IMR-90 (cell line): ENCODE measurements at regions not wholly inside any gene's neighbourhood (a gene's known extent, or its start where the extent isn't known, plus 50 kb on each side); places are given as distances from the start of the nearest gene placed in this dataset.

Experiments used
- ATAC-seq: fragments of 200-7000 bp; cut with Tn5 transposase; 2 replicates; pipeline ENCODE4 v1.9.1; 2020; ENCODE audit warnings: low read depth, mild to moderate bottlenecking, moderate library complexity
- BruUV-seq: library from RNA; stranded (reverse); fragments of 400-500 nt; replicated peaks from 2 replicates; lab custom pipeline; 2021; lab: Mats Ljungman, UMichigan
- CTCF ChIA-PET: fragments of 300-600 bp; formaldehyde crosslinking; extraction: SDS; loops from one replicate; lab custom pipeline; 2021; ENCODE audit warnings: antibody characterized with exemption; lab: Yijun Ruan, JAX
- POLR2A ChIA-PET: fragments of 300-600 bp; sonication (Branson Sonifier 250); formaldehyde crosslinking; loops from one replicate; lab custom pipeline; 2022; ENCODE audit warnings: antibody characterized with exemption; ENCODE audit not compliant: unreplicated experiment; lab: Charles Lee
- DNase-seq: peaks from one replicate; pipeline ENCODE4 v3.0.0; 2013
- H2AFZ ChIP-seq: replicated peaks from 2 replicates; pipeline ENCODE3; 2013; ENCODE audit warnings: low read length, mild to moderate bottlenecking; ENCODE audit not compliant: poor library complexity
- H2AK5ac ChIP-seq: 2 replicates; pipeline ENCODE4 v1.6.1; 2013; ENCODE audit warnings: low read depth, low read length, inconsistent platforms
- H2AK9ac ChIP-seq: replicated peaks from 2 replicates; pipeline ENCODE3; 2013; ENCODE audit warnings: mild to moderate bottlenecking, low read depth, low read length, moderate library complexity; ENCODE audit not compliant: poor library complexity
- H2BK120ac ChIP-seq: 2 replicates; pipeline ENCODE4 v1.6.1; 2013; ENCODE audit warnings: low read depth, low read length, inconsistent platforms
- H2BK15ac ChIP-seq: 3 replicates; pipeline ENCODE4 v1.6.1; 2013; ENCODE audit warnings: low read depth, low read length, inconsistent platforms
- H2BK20ac ChIP-seq: 2 replicates; pipeline ENCODE4 v1.6.1; 2013; ENCODE audit warnings: low read depth, mild to moderate bottlenecking, inconsistent platforms, low read length, moderate library complexity
- H2BK5ac ChIP-seq: 2 replicates; pipeline ENCODE4 v1.6.1; 2013; ENCODE audit warnings: mild to moderate bottlenecking, low read depth, low read length, inconsistent platforms; ENCODE audit not compliant: poor library complexity, severe bottlenecking
- H3K14ac ChIP-seq: replicated peaks from 2 replicates; pipeline ENCODE4 v1.6.1; 2013; ENCODE audit warnings: low read depth, low read length, inconsistent platforms
- H3K18ac ChIP-seq: 2 replicates; pipeline ENCODE4 v1.6.1; 2013; ENCODE audit warnings: low read depth, low read length, control low read depth
- H3K23ac ChIP-seq: 2 replicates; pipeline ENCODE4 v1.6.1; 2013; ENCODE audit warnings: low read depth, low read length, inconsistent platforms
- H3K27ac ChIP-seq: 2 replicates; pipeline ENCODE4 v1.5.1; 2013; ENCODE audit warnings: mild to moderate bottlenecking, control low read depth, low read length; ENCODE audit not compliant: insufficient read depth
- H3K27me3 ChIP-seq: 2 replicates; pipeline ENCODE4 v1.6.1; 2013; ENCODE audit warnings: low read length; ENCODE audit not compliant: control insufficient read depth, insufficient read depth
- H3K36me3 ChIP-seq: 2 replicates; pipeline ENCODE4 v1.6.1; 2013; ENCODE audit warnings: low read length, mixed read lengths; ENCODE audit not compliant: control insufficient read depth, insufficient read depth
- H3K4ac ChIP-seq: 2 replicates; pipeline ENCODE4 v1.6.1; 2013; ENCODE audit warnings: low read depth, low read length, inconsistent platforms
- H3K4me1 ChIP-seq: 2 replicates; pipeline ENCODE4 v1.6.1; 2013; ENCODE audit warnings: low read length, mixed read lengths; ENCODE audit not compliant: control insufficient read depth, insufficient read depth
- H3K4me2 ChIP-seq: 2 replicates; pipeline ENCODE4 v1.6.1; 2013; ENCODE audit warnings: low read depth, mild to moderate bottlenecking, control low read depth, low read length, moderate library complexity
- H3K4me3 ChIP-seq: 2 replicates; pipeline ENCODE4 v1.5.1; 2013; ENCODE audit warnings: low read depth, mild to moderate bottlenecking, control low read depth, low read length, moderate library complexity; ENCODE audit not compliant: insufficient read depth
- H3K56ac ChIP-seq: 2 replicates; pipeline ENCODE4 v1.6.1; 2013; ENCODE audit warnings: low read length, inconsistent platforms; ENCODE audit not compliant: insufficient read depth; ENCODE audit errors: extremely low read depth
- H3K79me1 ChIP-seq, 2 experiments: 2 replicates each; pipeline ENCODE4 v1.6.1; 2013; ENCODE audit warnings: low read length in 2 of 2, inconsistent platforms in 1 of 2, low read depth in 1 of 2
- H3K9ac ChIP-seq: 2 replicates; pipeline ENCODE4 v1.6.1; 2013; ENCODE audit warnings: low read depth, low read length, control low read depth
- H3K9me1 ChIP-seq: 2 replicates; pipeline ENCODE4 v1.6.1; 2013; ENCODE audit warnings: low read length, inconsistent platforms; ENCODE audit not compliant: insufficient read depth
- H3K9me3 ChIP-seq: 2 replicates; pipeline ENCODE4 v1.6.1; 2013; ENCODE audit warnings: low read length; ENCODE audit not compliant: control insufficient read depth, insufficient read depth
- H4K20me1 ChIP-seq: 2 replicates; pipeline ENCODE4 v1.6.1; 2013; ENCODE audit warnings: low read length, inconsistent platforms; ENCODE audit not compliant: insufficient read depth
- H4K5ac ChIP-seq: 2 replicates; pipeline ENCODE4 v1.6.1; 2013; ENCODE audit warnings: mild to moderate bottlenecking, low read depth, low read length, control low read depth
- H4K8ac ChIP-seq, 2 experiments: 2 replicates each; pipeline ENCODE4 v1.6.1; 2013; ENCODE audit warnings: low read depth in 2 of 2, low read length in 2 of 2, control low read depth in 1 of 2, inconsistent platforms in 1 of 2
- H4K91ac ChIP-seq: 2 replicates; pipeline ENCODE4 v1.6.1; 2013; ENCODE audit warnings: low read depth, low read length, inconsistent platforms; ENCODE audit not compliant: insufficient read depth
- BHLHE40 ChIP-seq: fragments of 150-350 bp; IDR thresholded peaks from 2 replicates; pipeline ENCODE4 v1.6.1; 2016; ENCODE audit warnings: mild to moderate bottlenecking, low read depth, low read length
- CEBPB ChIP-seq: IDR thresholded peaks from 2 replicates; pipeline ENCODE4 v1.6.1; 2012; ENCODE audit warnings: low read depth, low read length, improper control_type of control experiment
- CHD1 ChIP-seq: IDR thresholded peaks from 2 replicates; pipeline ENCODE4 v1.6.1; 2012; ENCODE audit warnings: low read depth, low read length, improper control_type of control experiment
- CTCF ChIP-seq: conservative IDR thresholded peaks from 2 replicates; pipeline ENCODE4 v1.5.1; 2012; ENCODE audit warnings: mild to moderate bottlenecking, low read depth, low read length, improper control_type of control experiment
- ELK1 ChIP-seq: fragments of 150-350 bp; IDR thresholded peaks from 2 replicates; pipeline ENCODE4 v1.6.1; 2016; ENCODE audit warnings: low read depth, mild to moderate bottlenecking, low read length, moderate library complexity, borderline replicate concordance
- FOS ChIP-seq: fragments of 150-350 bp; IDR thresholded peaks from 2 replicates; pipeline ENCODE4 v1.6.1; 2016; ENCODE audit warnings: low read depth, low read length
- MAFK ChIP-seq: IDR thresholded peaks from 2 replicates; pipeline ENCODE4 v1.6.1; 2012; ENCODE audit warnings: low read depth, low read length, improper control_type of control experiment
- MAZ ChIP-seq: IDR thresholded peaks from 2 replicates; pipeline ENCODE4 v1.6.1; 2012; ENCODE audit warnings: low read depth, mild to moderate bottlenecking, low read length, improper control_type of control experiment, moderate library complexity, borderline replicate concordance
- MXI1 ChIP-seq: IDR thresholded peaks from 2 replicates; pipeline ENCODE4 v1.6.1; 2012; ENCODE audit warnings: low read depth, mild to moderate bottlenecking, low read length, moderate library complexity, borderline replicate concordance
- NFE2L2 ChIP-seq: fragments of 150-350 bp; IDR thresholded peaks from 2 replicates; pipeline ENCODE4 v1.6.1; 2016; ENCODE audit warnings: low read depth, mild to moderate bottlenecking, low read length
- POLR2A ChIP-seq: IDR thresholded peaks from 2 replicates; pipeline ENCODE4 v1.6.1; 2012; ENCODE audit warnings: mild to moderate bottlenecking, low read depth, low read length
- RAD21 ChIP-seq: IDR thresholded peaks from 2 replicates; pipeline ENCODE4 v1.6.1; 2012; ENCODE audit warnings: low read length, improper control_type of control experiment
- RCOR1 ChIP-seq: IDR thresholded peaks from 2 replicates; pipeline ENCODE4 v1.6.1; 2012; ENCODE audit warnings: mild to moderate bottlenecking, low read length, improper control_type of control experiment; ENCODE audit not compliant: insufficient replicate concordance
- RFX5 ChIP-seq: IDR thresholded peaks from 2 replicates; pipeline ENCODE4 v1.8.0; 2012; ENCODE audit warnings: low read depth, mild to moderate bottlenecking, low read length, moderate library complexity
- SMC3 ChIP-seq: fragments of 150-350 bp; IDR thresholded peaks from 2 replicates; pipeline ENCODE4 v1.6.1; 2016; ENCODE audit warnings: low read depth, mild to moderate bottlenecking, antibody characterized with exemption, low read length, moderate library complexity
- USF2 ChIP-seq: fragments of 150-350 bp; IDR thresholded peaks from 2 replicates; pipeline ENCODE4 v1.6.1; 2017; ENCODE audit warnings: mild to moderate bottlenecking, antibody characterized with exemption, low read length, low read depth
- WGBS, 2 experiments: methylation state at CpG; one replicate each; pipeline versions ENCODE4 v1.1.5 to v1.1.7; 2013; ENCODE audit warnings: missing lambda C conversion rate in 2 of 2; ENCODE audit not compliant: insufficient read length in 1 of 2; ENCODE audit errors: extremely low coverage in 2 of 2; 5-methylcytosine and 5-hydroxymethylcytosine counted together
- dilution Hi-C: fragments of 300-500 bp; cut with HindIII; formaldehyde crosslinking; loops from one replicate; pipeline ENCODE4 v1.14.3; 2018; ENCODE audit warnings: low sequenced_read_pairs; ENCODE audit not compliant: unreplicated experiment
- in situ Hi-C: fragments of 300-500 bp; cut with MboI; formaldehyde crosslinking; loops from 3 replicates; pipeline ENCODE4 v1.14.3; 2019; ENCODE audit warnings: low sequenced_read_pairs, inconsistent platforms, mixed read lengths
- intact Hi-C: fragments of 100-400 bp; cut with micrococcal nuclease; formaldehyde crosslinking; loops from 2 replicates; pipeline ENCODE4 v1.10.0; 2022

GRCh38 chr6:51265426-51265825, 446.8 kb downstream of the TFAP2B start:
- Histone ChIP-seq H3K9me3 (peaks cover 5% of the 10 kb centered on the region; the same call in 1 of the 2 replicates), H3K4me2 (no peak overlapping the region), H3K9me1 (no peaks in the 10 kb centered on the region), H3K56ac (no peak overlapping the region), H2AK5ac (no peak overlapping the region), H3K27me3 (no peaks in the 10 kb centered on the region), H3K9ac (no peak overlapping the region), H3K4ac (no peak overlapping the region), H3K4me1 (no peaks in the 10 kb centered on the region), H2AFZ (no peak overlapping the region), H3K18ac (no peak overlapping the region), H3K79me1 (no peaks in the 10 kb centered on the region), H2BK15ac (no peak overlapping the region), H4K5ac (no peak overlapping the region), H3K4me3 (no peak overlapping the region), H4K20me1 (no peaks in the 10 kb centered on the region), H3K23ac (no peak overlapping the region), H3K36me3 (no peaks in the 10 kb centered on the region), H4K91ac (no peak overlapping the region), H2AK9ac (no peak overlapping the region), H4K8ac (no peak overlapping the region), H2BK5ac (no peak overlapping the region), H3K27ac (no peak overlapping the region), H2BK20ac (no peak overlapping the region), H2BK120ac (no peak overlapping the region), H3K14ac (no peak overlapping the region)
- DNase-seq (no peak), ATAC-seq (no peak)
- 50% methylated on average over 3 of the region's 4 CpGs; no CpG with 5 or more reads in 1 of the 2 experiments for WGBS, 2 experiments
- dilution Hi-C loops = no loop called here
- no TSS peak for BruUV-seq
- no peak for TF ChIP-seq MAZ
- TF ChIP-seq CHD1 = no peak
- no peak for TF ChIP-seq CEBPB
- TF ChIP-seq RCOR1 = no peak
- no peak for TF ChIP-seq ELK1
- TF ChIP-seq POLR2A = no peak
- TF ChIP-seq MXI1 = no peak
- no peak for TF ChIP-seq USF2
- TF ChIP-seq RAD21 = no peak
- no peak for TF ChIP-seq RFX5
- no peak for TF ChIP-seq BHLHE40
- no peak for TF ChIP-seq NFE2L2
- TF ChIP-seq CTCF = no peak
- no peak for TF ChIP-seq SMC3
- no peak for TF ChIP-seq MAFK
- TF ChIP-seq FOS = no peak
- in situ Hi-C loops = no loop called here
- intact Hi-C loops = no loop called here
- ChIA-PET CTCF (no interaction called here), POLR2A (no interaction called here)
